Colonic mucosa (tissue), 4 donors: ENCODE measurements at regions not wholly inside any gene's neighbourhood (a gene's known extent, or its start where the extent isn't known, plus 50 kb on each side); places are given as distances from the start of the nearest gene placed in this dataset.

ENCODE experiments used
- DNase-seq: peaks from one replicate; pipeline ENCODE4 v3.0.0-alpha.2; 2020
- H3K27ac ChIP-seq: fragments of 200-600 bp; one replicate; pipeline ENCODE4 v1.8.0; 2021
- H3K27me3 ChIP-seq: fragments of 200-600 bp; one replicate; pipeline ENCODE4 v1.8.0; 2021
- H3K36me3 ChIP-seq: fragments of 200-600 bp; one replicate; pipeline ENCODE4 v1.8.0; 2021
- H3K4me1 ChIP-seq: fragments of 200-600 bp; one replicate; pipeline ENCODE4 v1.8.0; 2021; ENCODE audit warnings: mild to moderate bottlenecking
- H3K4me3 ChIP-seq: fragments of 200-600 bp; one replicate; pipeline ENCODE4 v1.8.0; 2021
- H3K9ac ChIP-seq, 2 donors: one replicate each; pipeline ENCODE4 v1.7.0; 2013; ENCODE audit warnings: control low read depth in 2 of 2, low read depth in 2 of 2, low read length in 2 of 2
- H3K9me3 ChIP-seq: fragments of 200-600 bp; one replicate; pipeline ENCODE4 v1.8.0; 2021
- intact Hi-C: fragments of 100-400 bp; cut with DNase I; formaldehyde crosslinking; loops from one replicate; pipeline ENCODE4 v1.14.1; 2022
- TF ChIP-seq, protein P1 (sequence below): fragments of 200-600 bp; IDR thresholded peaks from one replicate; pipeline ENCODE4 v1.8.0; 2022; ENCODE audit warnings: antibody characterized with exemption, mild to moderate bottlenecking
- donor health status: healthy.
- donor health status: DM: no; HTN: no; CAD: no.
- donor health status: DM: no; HTN: no; CAD: no.

DNA sequence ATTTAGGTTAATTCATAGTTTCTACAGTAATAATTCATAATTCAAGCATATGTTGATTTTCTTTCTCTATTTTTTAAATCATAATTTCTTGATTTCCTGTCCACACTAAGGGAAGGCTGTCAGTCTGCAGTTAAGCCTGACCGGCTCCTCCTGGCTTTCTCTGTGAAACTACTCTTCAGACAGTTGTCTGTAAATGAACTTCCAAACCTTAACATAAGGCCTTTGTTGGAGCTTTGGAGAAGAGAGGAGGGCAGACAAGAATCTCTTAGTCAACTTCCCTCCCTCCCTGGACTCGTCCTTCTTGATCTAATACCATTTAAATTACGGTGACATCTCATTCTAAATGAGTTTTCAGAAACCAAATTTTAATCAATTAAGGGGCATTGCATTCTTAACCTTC lies 404.1 kb upstream of the ST6GAL2 start:
- Histone ChIP-seq H3K36me3 (no peaks in the 10 kb centered on the region), H3K4me1 (no peaks in the 10 kb centered on the region), H3K4me3 (no peak overlapping the region), H3K27ac (no peak overlapping the region), H3K9ac (no peak overlapping the region), H3K9me3 (no peaks in the 10 kb centered on the region), H3K27me3 (no peaks in the 10 kb centered on the region)
- intact Hi-C loops: no loop called here
- DNase-seq: no peak
- TF ChIP-seq, protein P1, sequence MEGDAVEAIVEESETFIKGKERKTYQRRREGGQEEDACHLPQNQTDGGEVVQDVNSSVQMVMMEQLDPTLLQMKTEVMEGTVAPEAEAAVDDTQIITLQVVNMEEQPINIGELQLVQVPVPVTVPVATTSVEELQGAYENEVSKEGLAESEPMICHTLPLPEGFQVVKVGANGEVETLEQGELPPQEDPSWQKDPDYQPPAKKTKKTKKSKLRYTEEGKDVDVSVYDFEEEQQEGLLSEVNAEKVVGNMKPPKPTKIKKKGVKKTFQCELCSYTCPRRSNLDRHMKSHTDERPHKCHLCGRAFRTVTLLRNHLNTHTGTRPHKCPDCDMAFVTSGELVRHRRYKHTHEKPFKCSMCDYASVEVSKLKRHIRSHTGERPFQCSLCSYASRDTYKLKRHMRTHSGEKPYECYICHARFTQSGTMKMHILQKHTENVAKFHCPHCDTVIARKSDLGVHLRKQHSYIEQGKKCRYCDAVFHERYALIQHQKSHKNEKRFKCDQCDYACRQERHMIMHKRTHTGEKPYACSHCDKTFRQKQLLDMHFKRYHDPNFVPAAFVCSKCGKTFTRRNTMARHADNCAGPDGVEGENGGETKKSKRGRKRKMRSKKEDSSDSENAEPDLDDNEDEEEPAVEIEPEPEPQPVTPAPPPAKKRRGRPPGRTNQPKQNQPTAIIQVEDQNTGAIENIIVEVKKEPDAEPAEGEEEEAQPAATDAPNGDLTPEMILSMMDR: no peak

DNA sequence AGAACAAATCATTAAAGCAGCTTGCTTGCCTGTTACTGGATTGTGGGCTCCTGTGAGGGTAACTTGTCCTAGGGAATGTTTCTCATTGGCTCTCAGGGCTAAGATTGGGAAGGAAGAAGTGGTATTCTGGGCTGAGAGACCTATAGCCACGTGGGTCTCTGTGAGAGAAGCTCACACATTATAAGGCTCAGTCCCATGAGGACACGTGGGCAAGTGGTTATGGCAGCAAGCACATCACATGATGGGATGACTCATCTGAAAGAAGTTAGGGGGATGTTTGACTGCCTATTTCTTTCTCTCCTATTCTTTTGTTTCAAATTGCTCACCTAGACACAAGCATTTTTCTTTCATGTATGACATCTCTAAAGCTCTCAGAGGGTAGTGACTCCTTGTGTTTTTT lies 418.0 kb upstream of the ST6GAL2 start:
- TF ChIP-seq, protein P1: no peak
- Histone ChIP-seq H3K4me1 (no peaks in the 10 kb centered on the region), H3K4me3 (no peak overlapping the region), H3K27ac (no peak overlapping the region), H3K9me3 (no peaks in the 10 kb centered on the region), H3K27me3 (no peaks in the 10 kb centered on the region), H3K9ac (no peak overlapping the region), H3K36me3 (no peaks in the 10 kb centered on the region)
- DNase-seq: no peak
- intact Hi-C loops: no loop called here

- intact Hi-C loops: no loop called here
- Histone ChIP-seq H3K36me3 (no peaks in the 10 kb centered on the region), H3K9me3 (no peaks in the 10 kb centered on the region), H3K4me3 (no peak overlapping the region), H3K4me1 (no peaks in the 10 kb centered on the region), H3K27ac (no peak overlapping the region), H3K9ac (no peak overlapping the region), H3K27me3 (no peaks in the 10 kb centered on the region)
- DNase-seq: no peak
- TF ChIP-seq, protein P1: no peak
Observed at GRCh38 chr2:107305966-107306365, 420.0 kb upstream of the ST6GAL2 start.

DNA sequence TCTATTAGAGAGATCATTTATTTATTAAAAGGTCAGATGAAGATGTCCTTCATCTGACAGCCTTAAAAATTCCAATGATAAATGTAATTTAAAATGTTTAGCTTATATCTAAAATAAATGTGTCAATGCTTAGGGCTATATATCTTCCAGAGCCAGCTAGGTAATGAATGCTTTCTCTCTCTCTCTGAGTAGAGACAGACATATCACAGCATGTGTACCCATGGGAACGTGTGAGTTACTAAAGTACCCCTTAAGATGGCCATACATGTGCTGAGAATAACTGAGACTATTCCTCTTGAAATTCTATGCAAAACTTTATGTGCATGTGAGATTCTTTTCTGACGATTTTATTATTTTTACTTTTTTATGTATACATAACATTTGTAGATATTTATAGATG lies 420.9 kb upstream of the ST6GAL2 start:
- no peaks in the 10 kb centered on the region for H3K36me3 ChIP-seq
- H3K4me1 ChIP-seq: no peaks in the 10 kb centered on the region
- H3K9ac ChIP-seq: no peak overlapping the region
- intact Hi-C loops: no loop called here
- no peak overlapping the region for H3K27ac ChIP-seq
- H3K9me3 ChIP-seq: no peaks in the 10 kb centered on the region
- no peak overlapping the region for H3K4me3 ChIP-seq
- H3K27me3 ChIP-seq: no peaks in the 10 kb centered on the region
- TF ChIP-seq, protein P1: no peak
- DNase-seq: no peak

DNA sequence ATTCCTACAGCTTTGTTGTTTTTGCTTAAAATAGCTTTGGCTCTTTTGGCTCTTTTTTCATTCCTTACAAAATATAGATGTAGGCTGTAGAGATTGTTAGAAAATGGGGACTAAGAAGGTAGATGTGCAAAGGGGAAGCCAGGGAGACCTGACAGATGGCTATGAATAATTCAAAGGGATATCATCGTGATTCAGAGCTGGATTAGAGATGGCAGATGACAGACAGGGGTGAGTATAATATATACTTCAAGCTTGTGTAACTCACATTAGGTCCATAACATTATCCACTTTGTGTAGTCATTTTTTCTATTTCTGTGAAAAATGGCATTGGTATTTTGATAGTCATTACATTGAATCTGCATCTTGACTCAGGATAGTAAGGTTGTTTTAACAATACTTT lies 422.9 kb upstream of the ST6GAL2 start:
- no peaks in the 10 kb centered on the region for H3K27me3 ChIP-seq
- no peak overlapping the region for H3K4me3 ChIP-seq
- H3K36me3 ChIP-seq: no peaks in the 10 kb centered on the region
- intact Hi-C loops: no loop called here
- TF ChIP-seq, protein P1: no peak
- H3K4me1 ChIP-seq: no peaks in the 10 kb centered on the region
- H3K27ac ChIP-seq: no peak overlapping the region
- no peak for DNase-seq
- H3K9me3 ChIP-seq: no peaks in the 10 kb centered on the region
- H3K9ac ChIP-seq: no peak overlapping the region

GRCh38 chr2:107312240-107312639 lies 426.3 kb upstream of the ST6GAL2 start:
- no peaks in the 10 kb centered on the region for H3K4me1 ChIP-seq
- no peak for DNase-seq
- TF ChIP-seq, protein P1: no peak
- H3K27me3 ChIP-seq: no peaks in the 10 kb centered on the region
- no peaks in the 10 kb centered on the region for H3K9me3 ChIP-seq
- no peak overlapping the region for H3K27ac ChIP-seq
- no peaks in the 10 kb centered on the region for H3K36me3 ChIP-seq
- intact Hi-C loops: no loop called here
- no peak overlapping the region for H3K9ac ChIP-seq
- no peak overlapping the region for H3K4me3 ChIP-seq
